ENCODE measurements at regions not wholly inside any gene's neighbourhood (a gene's known extent, or its start where the extent isn't known, plus 50 kb on each side); places are given as distances from the start of the nearest gene placed in this dataset.

- TF ChIP-seq CTCF (IDR thresholded peaks at IDR 0.05; ENCODE audit: insufficient read depth, low read length): no peak
- TF ChIP-seq POLR2AphosphoS5 (IDR thresholded peaks at IDR 0.05; ENCODE audit: low read depth): no peak
- TF ChIP-seq, protein P1, sequence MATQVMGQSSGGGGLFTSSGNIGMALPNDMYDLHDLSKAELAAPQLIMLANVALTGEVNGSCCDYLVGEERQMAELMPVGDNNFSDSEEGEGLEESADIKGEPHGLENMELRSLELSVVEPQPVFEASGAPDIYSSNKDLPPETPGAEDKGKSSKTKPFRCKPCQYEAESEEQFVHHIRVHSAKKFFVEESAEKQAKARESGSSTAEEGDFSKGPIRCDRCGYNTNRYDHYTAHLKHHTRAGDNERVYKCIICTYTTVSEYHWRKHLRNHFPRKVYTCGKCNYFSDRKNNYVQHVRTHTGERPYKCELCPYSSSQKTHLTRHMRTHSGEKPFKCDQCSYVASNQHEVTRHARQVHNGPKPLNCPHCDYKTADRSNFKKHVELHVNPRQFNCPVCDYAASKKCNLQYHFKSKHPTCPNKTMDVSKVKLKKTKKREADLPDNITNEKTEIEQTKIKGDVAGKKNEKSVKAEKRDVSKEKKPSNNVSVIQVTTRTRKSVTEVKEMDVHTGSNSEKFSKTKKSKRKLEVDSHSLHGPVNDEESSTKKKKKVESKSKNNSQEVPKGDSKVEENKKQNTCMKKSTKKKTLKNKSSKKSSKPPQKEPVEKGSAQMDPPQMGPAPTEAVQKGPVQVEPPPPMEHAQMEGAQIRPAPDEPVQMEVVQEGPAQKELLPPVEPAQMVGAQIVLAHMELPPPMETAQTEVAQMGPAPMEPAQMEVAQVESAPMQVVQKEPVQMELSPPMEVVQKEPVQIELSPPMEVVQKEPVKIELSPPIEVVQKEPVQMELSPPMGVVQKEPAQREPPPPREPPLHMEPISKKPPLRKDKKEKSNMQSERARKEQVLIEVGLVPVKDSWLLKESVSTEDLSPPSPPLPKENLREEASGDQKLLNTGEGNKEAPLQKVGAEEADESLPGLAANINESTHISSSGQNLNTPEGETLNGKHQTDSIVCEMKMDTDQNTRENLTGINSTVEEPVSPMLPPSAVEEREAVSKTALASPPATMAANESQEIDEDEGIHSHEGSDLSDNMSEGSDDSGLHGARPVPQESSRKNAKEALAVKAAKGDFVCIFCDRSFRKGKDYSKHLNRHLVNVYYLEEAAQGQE (IDR thresholded peaks at IDR 0.05; ENCODE audit: insufficient replicate concordance, low read depth): no peak
Observed at GRCh38 chr12:28827861-28828260, 321.2 kb upstream of the FAR2 start.

Measured in HL-60 (cell line).